ENCODE measurements at regions not wholly inside any gene's neighbourhood (a gene's known extent, or its start where the extent isn't known, plus 50 kb on each side); places are given as distances from the start of the nearest gene placed in this dataset.
A peak's percentile ranks its signal among the peaks of the same experiment; 100 is the strongest.

DNA sequence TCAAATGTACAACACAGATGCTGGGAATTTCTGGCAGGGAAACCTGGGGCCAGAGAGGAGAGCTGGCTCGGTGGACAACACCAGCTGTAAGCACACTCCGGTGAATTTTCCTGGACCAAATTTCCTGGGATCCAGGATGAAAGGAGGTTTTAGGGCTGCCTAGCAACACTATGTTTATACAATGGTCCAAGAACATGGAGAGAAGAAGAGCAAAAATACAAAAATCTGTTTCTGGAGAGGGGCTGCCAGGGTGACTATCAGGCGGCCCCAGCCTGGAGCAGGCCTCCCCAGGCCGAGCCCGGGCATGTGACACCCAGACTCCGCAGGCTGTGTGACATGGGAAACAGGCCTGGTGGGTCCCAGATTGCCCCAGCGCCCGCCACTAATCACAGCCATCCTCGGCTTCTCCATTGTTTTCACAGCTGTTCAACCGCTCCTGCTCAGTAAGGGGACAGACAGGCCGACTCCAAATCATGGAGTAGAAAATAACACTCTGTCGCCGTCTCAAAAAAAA lies 336.0 kb upstream of the NFIA start:
- Histone ChIP-seq H3K9me3 (ENCODE audit: control insufficient read depth in 2 of 3, insufficient read depth in 1 of 3, low read length in 3 of 3) (no peaks in the 10 kb centered on the region), H3K9ac (ENCODE audit: low read length in 3 of 3) (no peak overlapping the region), H3K36me3 (ENCODE audit: control insufficient read depth in 2 of 3, insufficient read depth in 3 of 3, low read length in 3 of 3) (no peaks in the 10 kb centered on the region), H3K4me1 (ENCODE audit: control insufficient read depth in 2 of 3, insufficient read depth in 2 of 3, low read depth in 1 of 3, low read length in 3 of 3) (no peaks in the 10 kb centered on the region), H3K4me3 (ENCODE audit: low read length in 3 of 3) (no peak overlapping the region), H3K27me3 (ENCODE audit: control insufficient read depth, insufficient read depth, low read length) (no peaks in the 10 kb centered on the region), H3K27ac (ENCODE audit: low read depth in 2 of 2, low read length in 2 of 2) (no peak overlapping the region)
- intact Hi-C loops (cut with DNase I), result no loop called here
- FAIRE-seq (no peak), DNase-seq (peak in 4 of 5 donors; percentile 44 to 80 (median 58))
- TF ChIP-seq, protein P1, sequence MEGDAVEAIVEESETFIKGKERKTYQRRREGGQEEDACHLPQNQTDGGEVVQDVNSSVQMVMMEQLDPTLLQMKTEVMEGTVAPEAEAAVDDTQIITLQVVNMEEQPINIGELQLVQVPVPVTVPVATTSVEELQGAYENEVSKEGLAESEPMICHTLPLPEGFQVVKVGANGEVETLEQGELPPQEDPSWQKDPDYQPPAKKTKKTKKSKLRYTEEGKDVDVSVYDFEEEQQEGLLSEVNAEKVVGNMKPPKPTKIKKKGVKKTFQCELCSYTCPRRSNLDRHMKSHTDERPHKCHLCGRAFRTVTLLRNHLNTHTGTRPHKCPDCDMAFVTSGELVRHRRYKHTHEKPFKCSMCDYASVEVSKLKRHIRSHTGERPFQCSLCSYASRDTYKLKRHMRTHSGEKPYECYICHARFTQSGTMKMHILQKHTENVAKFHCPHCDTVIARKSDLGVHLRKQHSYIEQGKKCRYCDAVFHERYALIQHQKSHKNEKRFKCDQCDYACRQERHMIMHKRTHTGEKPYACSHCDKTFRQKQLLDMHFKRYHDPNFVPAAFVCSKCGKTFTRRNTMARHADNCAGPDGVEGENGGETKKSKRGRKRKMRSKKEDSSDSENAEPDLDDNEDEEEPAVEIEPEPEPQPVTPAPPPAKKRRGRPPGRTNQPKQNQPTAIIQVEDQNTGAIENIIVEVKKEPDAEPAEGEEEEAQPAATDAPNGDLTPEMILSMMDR (IDR thresholded peaks at IDR 0.05; ENCODE audit: borderline replicate concordance, extremely low read depth, insufficient read depth), result no peak

DNA sequence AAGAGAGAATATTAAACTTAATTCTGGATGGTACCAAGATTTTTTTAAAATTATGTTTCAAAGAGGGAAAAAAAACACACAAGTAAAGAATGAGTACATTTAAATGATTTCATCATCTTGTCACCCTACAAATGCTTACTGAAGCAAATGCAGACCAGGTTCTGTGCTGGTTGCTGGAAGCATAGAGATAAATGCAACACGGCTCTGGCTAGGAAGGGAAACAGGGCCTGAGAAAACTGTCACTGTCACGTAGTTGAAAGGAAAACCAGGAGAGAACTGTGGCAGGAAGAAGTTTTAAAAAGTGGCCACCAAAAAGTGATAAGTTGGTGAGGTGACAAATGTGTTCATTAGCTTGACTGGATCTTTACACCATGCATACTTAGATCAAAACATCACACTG lies 336.9 kb upstream of the NFIA start:
- H3K27me3 ChIP-seq (ENCODE audit: control insufficient read depth, insufficient read depth, low read length), result no peaks in the 10 kb centered on the region
- H3K9me3 ChIP-seq (ENCODE audit: control insufficient read depth in 2 of 3, insufficient read depth in 1 of 3, low read length in 3 of 3), result no peaks in the 10 kb centered on the region
- no peak overlapping the region for H3K9ac ChIP-seq (ENCODE audit: low read length in 3 of 3)
- intact Hi-C loops (cut with DNase I), result no loop called here
- FAIRE-seq, result no peak
- no peak for DNase-seq
- TF ChIP-seq, protein P1 (IDR thresholded peaks at IDR 0.05; ENCODE audit: borderline replicate concordance, extremely low read depth, insufficient read depth), result no peak
- H3K4me3 ChIP-seq (ENCODE audit: low read length in 3 of 3), result no peak overlapping the region
- no peaks in the 10 kb centered on the region for H3K4me1 ChIP-seq (ENCODE audit: control insufficient read depth in 2 of 3, insufficient read depth in 2 of 3, low read depth in 1 of 3, low read length in 3 of 3)
- H3K36me3 ChIP-seq (ENCODE audit: control insufficient read depth in 2 of 3, insufficient read depth in 3 of 3, low read length in 3 of 3), result no peaks in the 10 kb centered on the region
- H3K27ac ChIP-seq (ENCODE audit: low read depth in 2 of 2, low read length in 2 of 2), result no peak overlapping the region

DNA sequence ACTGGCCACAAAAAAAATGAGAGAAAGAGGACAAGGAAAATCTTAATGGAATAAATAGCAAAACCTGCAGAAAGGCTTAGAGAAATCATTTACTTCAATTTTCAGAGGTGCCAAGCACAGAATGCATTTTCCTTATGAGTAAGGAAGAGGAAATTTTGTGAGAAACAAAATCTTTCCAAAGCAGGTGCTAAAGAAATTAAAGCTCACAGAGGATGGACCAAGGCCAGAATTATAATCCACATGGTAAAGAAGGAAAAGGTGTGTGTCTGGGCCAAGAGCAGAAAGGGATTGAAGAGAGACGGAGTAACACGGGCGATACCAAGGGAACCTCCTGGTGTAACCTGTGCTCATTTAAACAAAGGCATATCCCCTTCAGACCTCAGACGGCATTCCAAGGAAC lies 340.0 kb upstream of the NFIA start:
- TF ChIP-seq, protein P1 (IDR thresholded peaks at IDR 0.05; ENCODE audit: borderline replicate concordance, extremely low read depth, insufficient read depth), result no peak
- H3K27ac ChIP-seq (ENCODE audit: low read depth in 2 of 2, low read length in 2 of 2), result no peak overlapping the region
- no peaks in the 10 kb centered on the region for H3K36me3 ChIP-seq (ENCODE audit: control insufficient read depth in 2 of 3, insufficient read depth in 3 of 3, low read length in 3 of 3)
- no peaks in the 10 kb centered on the region for H3K27me3 ChIP-seq (ENCODE audit: control insufficient read depth, insufficient read depth, low read length)
- intact Hi-C loops (cut with DNase I), result no loop called here
- no peak overlapping the region for H3K9ac ChIP-seq (ENCODE audit: low read length in 3 of 3)
- DNase-seq (no peak), FAIRE-seq (no peak)
- H3K4me1 ChIP-seq (ENCODE audit: control insufficient read depth in 2 of 3, insufficient read depth in 2 of 3, low read depth in 1 of 3, low read length in 3 of 3), result no peaks in the 10 kb centered on the region
- H3K4me3 ChIP-seq (ENCODE audit: low read length in 3 of 3), result no peak overlapping the region
- H3K9me3 ChIP-seq (ENCODE audit: control insufficient read depth in 2 of 3, insufficient read depth in 1 of 3, low read length in 3 of 3), result no peaks in the 10 kb centered on the region

DNA sequence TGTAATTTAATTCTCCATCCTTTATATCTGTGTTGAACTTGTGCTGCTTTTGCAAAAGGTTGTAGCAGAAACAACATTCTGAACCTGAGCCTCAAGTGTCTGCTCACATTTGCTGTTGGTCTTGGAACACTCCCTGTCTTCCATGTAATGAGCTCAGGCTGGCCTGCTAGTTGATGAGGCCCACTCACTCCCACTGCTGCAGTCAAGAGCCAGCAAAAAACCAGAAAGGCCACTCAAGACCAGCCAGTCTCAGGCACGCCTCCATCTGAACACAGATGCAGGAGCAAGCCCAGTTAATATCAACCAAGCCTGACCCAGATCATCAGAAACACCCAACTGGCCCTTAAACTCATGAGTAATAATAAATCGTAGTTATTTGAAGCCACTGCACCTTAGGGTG lies 342.2 kb upstream of the NFIA start:
- Histone ChIP-seq H3K27ac (ENCODE audit: low read depth in 2 of 2, low read length in 2 of 2) (no peak overlapping the region), H3K9me3 (ENCODE audit: control insufficient read depth in 2 of 3, insufficient read depth in 1 of 3, low read length in 3 of 3) (no peaks in the 10 kb centered on the region), H3K4me3 (ENCODE audit: low read length in 3 of 3) (no peak overlapping the region), H3K4me1 (ENCODE audit: control insufficient read depth in 2 of 3, insufficient read depth in 2 of 3, low read depth in 1 of 3, low read length in 3 of 3) (no peaks in the 10 kb centered on the region), H3K36me3 (ENCODE audit: control insufficient read depth in 2 of 3, insufficient read depth in 3 of 3, low read length in 3 of 3) (no peaks in the 10 kb centered on the region), H3K9ac (ENCODE audit: low read length in 3 of 3) (no peak overlapping the region), H3K27me3 (ENCODE audit: control insufficient read depth, insufficient read depth, low read length) (no peaks in the 10 kb centered on the region)
- FAIRE-seq, result no peak
- TF ChIP-seq, protein P1 (IDR thresholded peaks at IDR 0.05; ENCODE audit: borderline replicate concordance, extremely low read depth, insufficient read depth), result no peak
- no peak for DNase-seq
- intact Hi-C loops (cut with DNase I), result no loop called here
